Fibroblast of upper back skin (primary cell): ENCODE measurements at regions not wholly inside any gene's neighbourhood (a gene's known extent, or its start where the extent isn't known, plus 50 kb on each side); places are given as distances from the start of the nearest gene placed in this dataset.

ENCODE experiments used
- DNase-seq: peaks from one replicate; pipeline ENCODE4 v3.0.0-alpha.2; 2013

GRCh38 chr11:42205518-42205917, 746.1 kb upstream of the LRRC4C start:
- no peak for DNase-seq

GRCh38 chr11:42225664-42226063, 766.2 kb upstream of the LRRC4C start:
- DNase-seq: no peak

GRCh38 chr11:42232673-42233072, 773.2 kb upstream of the LRRC4C start:
- DNase-seq: no peak

GRCh38 chr11:42234451-42234951, 775.0 kb upstream of the LRRC4C start:
- peak; percentile 90 for DNase-seq

- DNase-seq: peak; percentile 91
These were observed 778.3 kb upstream of the LRRC4C start for GRCh38 chr11:42237701-42238235.

GRCh38 chr11:42239188-42239587, 779.7 kb upstream of the LRRC4C start:
- DNase-seq: peak; percentile 96

- DNase-seq: no peak
These were observed 783.9 kb upstream of the LRRC4C start for GRCh38 chr11:42243385-42243784.

GRCh38 chr11:42244376-42244775, 784.9 kb upstream of the LRRC4C start:
- DNase-seq: no peak

- peak; percentile 57 for DNase-seq
These were observed 789.9 kb upstream of the LRRC4C start for GRCh38 chr11:42249401-42249800.

- peak; percentile 37 for DNase-seq
These were observed 790.5 kb upstream of the LRRC4C start for GRCh38 chr11:42249956-42250355.

GRCh38 chr11:42251984-42252383, 792.5 kb upstream of the LRRC4C start:
- no peak for DNase-seq

- no peak for DNase-seq
These were observed 793.7 kb upstream of the LRRC4C start for GRCh38 chr11:42253156-42253555.

GRCh38 chr11:42255906-42256305, 796.5 kb upstream of the LRRC4C start:
- DNase-seq: no peak

- no peak for DNase-seq
These were observed 798.1 kb upstream of the LRRC4C start for GRCh38 chr11:42257534-42257933.

GRCh38 chr11:42265072-42265471, 805.6 kb upstream of the LRRC4C start:
- DNase-seq: no peak

GRCh38 chr11:42271306-42271705, 811.9 kb upstream of the LRRC4C start:
- no peak for DNase-seq

- no peak for DNase-seq
These were observed 814.5 kb upstream of the LRRC4C start for GRCh38 chr11:42273977-42274376.

GRCh38 chr11:42296910-42297309, 837.5 kb upstream of the LRRC4C start:
- no peak for DNase-seq

- DNase-seq: no peak
These were observed 840.3 kb upstream of the LRRC4C start for GRCh38 chr11:42299780-42300179.

- DNase-seq: no peak
These were observed 842.3 kb upstream of the LRRC4C start for GRCh38 chr11:42301777-42302176.

- DNase-seq: peak; percentile 38
These were observed 852.1 kb upstream of the LRRC4C start for GRCh38 chr11:42311514-42311913.

GRCh38 chr11:42311944-42312343, 852.5 kb upstream of the LRRC4C start:
- no peak for DNase-seq

GRCh38 chr11:42315267-42315666, 855.8 kb upstream of the LRRC4C start:
- peak; percentile 36 for DNase-seq

- DNase-seq: peak; percentile 70
These were observed 856.4 kb upstream of the LRRC4C start for GRCh38 chr11:42315846-42316245.

GRCh38 chr11:42319921-42320320, 860.5 kb upstream of the LRRC4C start:
- peak; percentile 21 for DNase-seq
